ENCODE measurements at regions not wholly inside any gene's neighbourhood (a gene's known extent, or its start where the extent isn't known, plus 50 kb on each side); places are given as distances from the start of the nearest gene placed in this dataset.

DNA sequence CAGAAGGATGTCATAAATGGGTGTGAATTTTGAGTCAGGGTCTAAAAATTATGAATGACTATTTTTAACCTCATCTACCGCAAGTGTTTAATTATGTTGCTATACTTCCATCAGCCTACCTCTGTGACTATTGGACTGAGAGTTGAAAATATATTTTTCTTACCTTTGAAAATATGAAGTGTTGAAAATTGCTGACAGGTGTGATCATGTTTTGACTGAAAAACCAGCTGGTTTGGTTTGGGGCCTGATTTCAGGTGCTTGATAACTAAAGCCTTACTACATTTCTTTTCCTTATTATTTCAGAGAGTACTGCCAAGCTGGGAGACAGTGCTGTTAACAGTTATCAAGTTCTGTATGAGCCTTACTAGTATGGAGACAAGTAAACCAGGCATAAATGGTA lies 107.2 kb upstream of the DUSP10 start:
- TF ChIP-seq POLR2A (IDR thresholded peaks at IDR 0.05; ENCODE audit: low read length) (no peak), GATA1 (IDR thresholded peaks at IDR 0.05; ENCODE audit: low read depth, low read length) (no peak)
